CD14-positive monocyte (primary cell): ENCODE measurements at regions not wholly inside any gene's neighbourhood (a gene's known extent, or its start where the extent isn't known, plus 50 kb on each side); places are given as distances from the start of the nearest gene placed in this dataset.

Experiments
- DNase-seq, 3 donors: peaks; one replicate each; pipeline ENCODE4 v3.0.0-alpha.2; 2011 to 2022
- H2AFZ ChIP-seq: 2 replicates; pipeline ENCODE4 v1.6.0; 2012; ENCODE audit warnings: mild to moderate bottlenecking, low read depth, low read length, inconsistent platforms; ENCODE audit not compliant: insufficient read depth, poor library complexity, severe bottlenecking
- H3K27ac ChIP-seq, 2 donors: 1 replicate in 1 of 2; 2 replicates in 1 of 2; pipeline ENCODE4 v1.5.1; 2012 to 2013; ENCODE audit warnings: low read length in 2 of 2, control low read depth in 1 of 2, inconsistent platforms in 1 of 2, low read depth in 1 of 2, mild to moderate bottlenecking in 1 of 2
- H3K27me3 ChIP-seq, 2 donors: one replicate each; pipeline versions ENCODE4 v1.6.0 to v1.6.1; 2011 to 2013; ENCODE audit warnings: low read length in 2 of 2; ENCODE audit not compliant: control insufficient read depth in 2 of 2, insufficient read depth in 2 of 2
- H3K36me3 ChIP-seq, 2 donors: replicated peaks in 1 of 2; 1 replicate in 1 of 2; 2 replicates in 1 of 2; pipeline versions ENCODE4 v1.5.1 to v1.6.1; 2012 to 2013; ENCODE audit warnings: low read length in 2 of 2, control low read depth in 1 of 2, inconsistent platforms in 1 of 2, mild to moderate bottlenecking in 1 of 2; ENCODE audit not compliant: insufficient read depth in 2 of 2, control insufficient read depth in 1 of 2
- H3K4me1 ChIP-seq, 2 donors: 1 replicate in 1 of 2; 2 replicates in 1 of 2; pipeline versions ENCODE4 v1.5.1 to v1.6.1; 2012 to 2013; ENCODE audit warnings: low read length in 2 of 2, control low read depth in 1 of 2, inconsistent platforms in 1 of 2, mild to moderate bottlenecking in 1 of 2, moderate library complexity in 1 of 2; ENCODE audit not compliant: insufficient read depth in 2 of 2, control insufficient read depth in 1 of 2
- H3K4me2 ChIP-seq: replicated peaks from 2 replicates; pipeline ENCODE3; 2012; ENCODE audit warnings: low read length, moderate library complexity, mild to moderate bottlenecking; ENCODE audit not compliant: poor library complexity, severe bottlenecking; ENCODE audit errors: extremely low read depth
- H3K4me3 ChIP-seq, 3 experiments: fragments of 200-600 bp in 1 of 3; sonication (generic) in 1 of 3; replicated peaks in 1 of 3; 1 replicate in 2 of 3; 2 replicates in 1 of 3; pipeline ENCODE4 v1.5.1; 2011 to 2013; ENCODE audit warnings: low read length in 3 of 3, mild to moderate bottlenecking in 3 of 3, control low read depth in 2 of 3, low read depth in 2 of 3, inconsistent platforms in 1 of 3, moderate library complexity in 1 of 3
- H3K79me2 ChIP-seq: 2 replicates; pipeline ENCODE4 v1.6.0; 2012; ENCODE audit warnings: mild to moderate bottlenecking, control low read depth, inconsistent platforms, low read length, moderate library complexity; ENCODE audit not compliant: insufficient read depth
- H3K9ac ChIP-seq: 2 replicates; pipeline ENCODE4 v1.6.0; 2017; ENCODE audit warnings: low read length, mild to moderate bottlenecking; ENCODE audit not compliant: insufficient read depth, poor library complexity, severe bottlenecking
- H3K9me3 ChIP-seq, 2 donors: replicated peaks in 1 of 2; 1 replicate in 1 of 2; 2 replicates in 1 of 2; pipeline versions ENCODE4 v1.5.1 to v1.6.1; 2012 to 2013; ENCODE audit warnings: low read length in 2 of 2, control low read depth in 1 of 2; ENCODE audit not compliant: control insufficient read depth in 1 of 2, insufficient read depth in 1 of 2
- H4K20me1 ChIP-seq: 2 replicates; pipeline ENCODE4 v1.6.0; 2012; ENCODE audit warnings: mild to moderate bottlenecking, low read length, control low read depth, moderate library complexity; ENCODE audit not compliant: insufficient read depth
- H3K27ac Mint-ChIP-seq, 7 donors: one replicate each; pipeline ENCODE4 v1.8.0; 2020; ENCODE audit warnings: mild to moderate bottlenecking in 7 of 7, mixed read lengths in 7 of 7, moderate library complexity in 6 of 7, inconsistent platforms in 2 of 7
- H3K27me3 Mint-ChIP-seq, 3 donors: one replicate each; pipeline ENCODE4 v1.8.0; 2021 to 2022; ENCODE audit warnings: low read depth in 3 of 3, mild to moderate bottlenecking in 3 of 3, mixed read lengths in 3 of 3, moderate library complexity in 3 of 3, inconsistent platforms in 1 of 3
- H3K36me3 Mint-ChIP-seq, 2 donors: one replicate each; pipeline ENCODE4 v1.8.0; 2020; ENCODE audit warnings: mixed read lengths in 2 of 2, inconsistent platforms in 1 of 2, mild to moderate bottlenecking in 1 of 2
- H3K4me1 Mint-ChIP-seq: one replicate; pipeline ENCODE4 v1.8.0; 2020; ENCODE audit warnings: mild to moderate bottlenecking, mixed read lengths
- H3K4me3 Mint-ChIP-seq, 2 donors: one replicate each; pipeline ENCODE4 v1.8.0; 2020; ENCODE audit warnings: mild to moderate bottlenecking in 2 of 2, mixed read lengths in 2 of 2, moderate library complexity in 1 of 2
- H3K9me3 Mint-ChIP-seq, 7 donors: one replicate each; pipeline ENCODE4 v1.8.0; 2020 to 2022; ENCODE audit warnings: mixed read lengths in 7 of 7, mild to moderate bottlenecking in 6 of 7, moderate library complexity in 6 of 7, inconsistent platforms in 2 of 7
- CTCF ChIP-seq: fragments of 200-600 bp; IDR thresholded peaks from one replicate; pipeline ENCODE4 v1.8.0; 2022; ENCODE audit warnings: antibody characterized with exemption, mild to moderate bottlenecking
- WGBS: methylation state at CpG from one replicate; pipeline ENCODE4 v1.1.5; 2013; ENCODE audit warnings: missing lambda C conversion rate; ENCODE audit not compliant: insufficient coverage; 5-methylcytosine and 5-hydroxymethylcytosine counted together
- intact Hi-C, 2 donors: fragments of 100-400 bp; cut with micrococcal nuclease; formaldehyde crosslinking; loops; one replicate each; pipeline versions ENCODE4 v1.15.0 to v1.15.1; 2023

GRCh38 chr16:9545522-9546437 is 454.3 kb downstream of the HAPSTR1 start:
- no peaks in the 10 kb centered on the region for H3K79me2 ChIP-seq
- no peak overlapping the region for H3K4me3 ChIP-seq
- no peaks in the 10 kb centered on the region for H3K36me3 Mint-ChIP-seq
- no peaks in the 10 kb centered on the region for H4K20me1 ChIP-seq
- H3K27me3 ChIP-seq, result no peaks in the 10 kb centered on the region
- H3K9me3 ChIP-seq, result no peaks in the 10 kb centered on the region
- H3K27me3 Mint-ChIP-seq, result peaks cover 0 to 2% (median 0%) of the 10 kb centered on the region in 3 donors
- no peak for TF ChIP-seq CTCF
- H3K27ac Mint-ChIP-seq, result no peak overlapping the region
- H3K4me2 ChIP-seq, result no peak overlapping the region
- intact Hi-C loops, result no loop called here
- H3K9me3 Mint-ChIP-seq, result peaks cover 0 to 17% (median 8%) of the 10 kb centered on the region in 7 donors
- H2AFZ ChIP-seq, result no peak overlapping the region
- H3K4me1 ChIP-seq, result no peaks in the 10 kb centered on the region
- H3K36me3 ChIP-seq, result no peaks in the 10 kb centered on the region
- no peak overlapping the region for H3K27ac ChIP-seq
- no peaks in the 10 kb centered on the region for H3K4me1 Mint-ChIP-seq
- 62% methylated on average over 3 of the region's 7 CpGs for WGBS
- H3K4me3 Mint-ChIP-seq, result no peak overlapping the region
- DNase-seq, result no peak
- no peak overlapping the region for H3K9ac ChIP-seq

GRCh38 chr16:9546438-9546786 is 455.0 kb downstream of the HAPSTR1 start:
- H2AFZ ChIP-seq, result no peak overlapping the region
- H3K36me3 Mint-ChIP-seq, result no peaks in the 10 kb centered on the region
- WGBS, result 89% methylated on average over 2 of the region's 2 CpGs

More at GRCh38 chr16:9546438-9546786, 455.0 kb downstream of the HAPSTR1 start:
- intact Hi-C loops, result no loop called here
- Histone ChIP-seq H3K4me2 (no peak overlapping the region), H3K9me3 (no peaks in the 10 kb centered on the region), H3K79me2 (no peaks in the 10 kb centered on the region), H3K4me3 (no peak overlapping the region), H3K27ac (no peak overlapping the region), H3K36me3 (no peaks in the 10 kb centered on the region), H3K9ac (no peak overlapping the region), H3K4me1 (no peaks in the 10 kb centered on the region), H4K20me1 (no peaks in the 10 kb centered on the region), H3K27me3 (no peaks in the 10 kb centered on the region)
- no peak for TF ChIP-seq CTCF
- no peak for DNase-seq
- Mint-ChIP-seq H3K4me1 (no peaks in the 10 kb centered on the region), H3K4me3 (no peak overlapping the region), H3K27me3 (peaks cover 0 to 2% (median 0%) of the 10 kb centered on the region in 3 donors), H3K9me3 (peaks cover 2 to 19% (median 8%) of the 10 kb centered on the region in 7 donors), H3K27ac (no peak overlapping the region)
